Uterus (tissue), 3 donors: ENCODE measurements at regions not wholly inside any gene's neighbourhood (a gene's known extent, or its start where the extent isn't known, plus 50 kb on each side); places are given as distances from the start of the nearest gene placed in this dataset.

Experiments
- DNase-seq, 2 donors: peaks; one replicate each; pipeline ENCODE4 v3.0.0-alpha.2; 2019 to 2020
- H3K27ac ChIP-seq, 2 donors: fragments of 200-600 bp; sonication (generic); 1 replicate in 1 of 2; 2 replicates in 1 of 2; pipeline ENCODE4 v1.5.1; 2016 to 2018
- H3K27me3 ChIP-seq, 2 donors: fragments of 200-600 bp; sonication (generic); one replicate each; pipeline ENCODE4 v1.5.1; 2018 to 2019; ENCODE audit warnings: control low read depth in 1 of 2
- H3K36me3 ChIP-seq, 2 donors: fragments of 200-600 bp; sonication (generic); one replicate each; pipeline ENCODE4 v1.5.1; 2019; ENCODE audit warnings: control low read depth in 1 of 2
- H3K4me1 ChIP-seq, 2 donors: fragments of 200-600 bp; sonication (generic); one replicate each; pipeline ENCODE4 v1.5.1; 2018 to 2019; ENCODE audit warnings: control low read depth in 1 of 2
- H3K4me3 ChIP-seq, 2 donors: fragments of 200-600 bp; sonication (generic); 1 replicate in 1 of 2; 2 replicates in 1 of 2; pipeline ENCODE4 v1.5.1; 2018 to 2019; ENCODE audit warnings: mild to moderate bottlenecking in 1 of 2
- H3K9me3 ChIP-seq, 2 donors: fragments of 200-600 bp; sonication (generic); one replicate each; pipeline ENCODE4 v1.5.1; 2019; ENCODE audit warnings: control low read depth in 1 of 2
- POLR2A ChIP-seq, 2 donors: fragments of 450-650 bp; IDR thresholded peaks; one replicate each; pipeline ENCODE4 v1.6.1; 2016; ENCODE audit warnings: antibody characterized with exemption in 2 of 2, mild to moderate bottlenecking in 1 of 2, moderate library complexity in 1 of 2
- intact Hi-C: fragments of 100-400 bp; cut with DNase I; formaldehyde crosslinking; loops from one replicate; pipeline ENCODE4 v1.15.1; 2023; ENCODE audit warnings: low total_unique reads
- TF ChIP-seq, protein P1 (sequence below), 4 experiments: fragments of 200-600 bp in 2 of 4; fragments of 450-650 bp in 2 of 4; sonication (generic) in 2 of 4; IDR thresholded peaks; one replicate each; pipeline ENCODE4 v1.5.1; 2016 to 2019; ENCODE audit warnings: antibody characterized with exemption in 4 of 4, mild to moderate bottlenecking in 2 of 4, moderate library complexity in 1 of 4
- donor health status: DM: yes; HTN: yes; CAD: no.

- Histone ChIP-seq H3K27me3 (no peaks in the 10 kb centered on the region), H3K27ac (no peak overlapping the region), H3K4me1 (no peaks in the 10 kb centered on the region), H3K4me3 (no peak overlapping the region), H3K36me3 (no peaks in the 10 kb centered on the region), H3K9me3 (no peaks in the 10 kb centered on the region)
- no peak for DNase-seq
- intact Hi-C loops = no loop called here
- TF ChIP-seq, protein P1, sequence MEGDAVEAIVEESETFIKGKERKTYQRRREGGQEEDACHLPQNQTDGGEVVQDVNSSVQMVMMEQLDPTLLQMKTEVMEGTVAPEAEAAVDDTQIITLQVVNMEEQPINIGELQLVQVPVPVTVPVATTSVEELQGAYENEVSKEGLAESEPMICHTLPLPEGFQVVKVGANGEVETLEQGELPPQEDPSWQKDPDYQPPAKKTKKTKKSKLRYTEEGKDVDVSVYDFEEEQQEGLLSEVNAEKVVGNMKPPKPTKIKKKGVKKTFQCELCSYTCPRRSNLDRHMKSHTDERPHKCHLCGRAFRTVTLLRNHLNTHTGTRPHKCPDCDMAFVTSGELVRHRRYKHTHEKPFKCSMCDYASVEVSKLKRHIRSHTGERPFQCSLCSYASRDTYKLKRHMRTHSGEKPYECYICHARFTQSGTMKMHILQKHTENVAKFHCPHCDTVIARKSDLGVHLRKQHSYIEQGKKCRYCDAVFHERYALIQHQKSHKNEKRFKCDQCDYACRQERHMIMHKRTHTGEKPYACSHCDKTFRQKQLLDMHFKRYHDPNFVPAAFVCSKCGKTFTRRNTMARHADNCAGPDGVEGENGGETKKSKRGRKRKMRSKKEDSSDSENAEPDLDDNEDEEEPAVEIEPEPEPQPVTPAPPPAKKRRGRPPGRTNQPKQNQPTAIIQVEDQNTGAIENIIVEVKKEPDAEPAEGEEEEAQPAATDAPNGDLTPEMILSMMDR (IDR thresholded peaks at IDR 0.05) = no peak
- TF ChIP-seq POLR2A (IDR thresholded peaks at IDR 0.05) = no peak
Measured at GRCh38 chr4:129220254-129220653, 124.3 kb downstream of the C4orf33 start.

- no peak for DNase-seq
Measured at GRCh38 chr4:129223945-129224344, 128.0 kb downstream of the C4orf33 start.

DNA sequence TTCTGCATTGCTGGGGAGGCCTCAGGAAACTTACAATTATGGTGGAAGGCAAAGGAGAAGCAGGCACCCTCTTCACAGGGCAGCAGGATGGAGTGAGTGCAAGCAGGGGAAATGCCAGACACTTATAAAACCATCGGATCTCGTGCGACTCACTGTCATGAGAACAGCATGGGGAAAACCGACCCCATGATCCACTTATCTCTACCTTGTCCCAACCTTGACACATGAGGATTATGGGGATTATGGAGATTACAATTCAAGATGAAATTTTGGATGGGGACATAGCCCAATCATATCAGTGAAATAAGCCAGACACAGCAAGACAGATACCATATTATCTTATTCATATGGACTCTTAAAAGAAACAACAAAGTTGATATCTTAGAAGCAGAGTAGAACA lies 134.9 kb downstream of the C4orf33 start:
- intact Hi-C loops = no loop called here
- Histone ChIP-seq H3K9me3 (no peaks in the 10 kb centered on the region), H3K36me3 (no peaks in the 10 kb centered on the region), H3K27me3 (no peaks in the 10 kb centered on the region), H3K4me3 (no peak overlapping the region), H3K4me1 (no peaks in the 10 kb centered on the region), H3K27ac (no peak overlapping the region)
- no peak for DNase-seq
- TF ChIP-seq POLR2A (IDR thresholded peaks at IDR 0.05) = no peak
- TF ChIP-seq, protein P1 (IDR thresholded peaks at IDR 0.05) = no peak

More at GRCh38 chr4:129223945-129224344, 128.0 kb downstream of the C4orf33 start:
- H3K4me1 ChIP-seq = no peaks in the 10 kb centered on the region
- H3K9me3 ChIP-seq = no peaks in the 10 kb centered on the region
- TF ChIP-seq, protein P1 (IDR thresholded peaks at IDR 0.05) = no peak
- TF ChIP-seq POLR2A (IDR thresholded peaks at IDR 0.05) = no peak
- no peaks in the 10 kb centered on the region for H3K36me3 ChIP-seq
- no peaks in the 10 kb centered on the region for H3K27me3 ChIP-seq
- no peak overlapping the region for H3K4me3 ChIP-seq
- intact Hi-C loops = no loop called here
- no peak overlapping the region for H3K27ac ChIP-seq

DNA sequence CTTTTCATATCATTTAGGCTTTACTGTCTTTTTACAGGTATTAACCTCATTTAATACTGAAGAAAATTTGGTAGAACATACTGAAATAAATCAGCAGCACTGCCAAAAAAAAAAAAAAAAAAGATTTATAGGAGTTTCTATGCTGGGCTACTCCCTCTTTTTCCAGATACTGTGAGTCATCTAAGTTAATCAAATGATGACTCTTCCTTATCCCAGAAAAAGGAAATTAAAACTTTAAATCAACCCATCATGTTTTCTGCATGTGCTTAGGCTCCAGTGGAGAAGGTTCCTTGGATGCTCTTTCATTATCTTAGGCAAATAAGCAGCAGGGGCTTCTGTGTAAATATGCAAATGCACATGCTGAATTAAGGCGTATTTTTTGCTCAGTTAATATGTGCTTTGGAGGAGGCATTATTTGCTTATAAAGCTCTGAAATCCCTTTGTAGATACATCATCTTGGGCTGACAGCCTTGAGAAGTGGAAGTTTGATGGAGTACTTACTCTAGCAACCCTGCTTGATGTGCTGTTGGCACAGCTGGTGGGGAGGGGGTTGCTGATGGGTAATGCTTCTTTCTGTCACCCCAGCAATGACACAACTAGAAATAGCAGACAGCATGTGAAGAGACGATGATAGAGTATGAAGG lies 136.1 kb downstream of the C4orf33 start:
- Histone ChIP-seq H3K4me3 (no peak overlapping the region), H3K27me3 (no peaks in the 10 kb centered on the region), H3K27ac (no peak overlapping the region), H3K36me3 (no peaks in the 10 kb centered on the region), H3K9me3 (no peaks in the 10 kb centered on the region), H3K4me1 (no peaks in the 10 kb centered on the region)
- intact Hi-C loops = no loop called here
- TF ChIP-seq POLR2A (IDR thresholded peaks at IDR 0.05) = no peak
- TF ChIP-seq, protein P1 (IDR thresholded peaks at IDR 0.05) = no peak
- no peak for DNase-seq

- no peak for DNase-seq
- H3K36me3 ChIP-seq = no peaks in the 10 kb centered on the region
Measured at GRCh38 chr4:129232589-129233337, 136.8 kb downstream of the C4orf33 start.

More at GRCh38 chr4:129232589-129233337, 136.8 kb downstream of the C4orf33 start:
- Histone ChIP-seq H3K4me3 (no peak overlapping the region), H3K27me3 (no peaks in the 10 kb centered on the region), H3K27ac (no peak overlapping the region), H3K9me3 (no peaks in the 10 kb centered on the region), H3K4me1 (no peaks in the 10 kb centered on the region)
- intact Hi-C loops = no loop called here
- TF ChIP-seq, protein P1 (IDR thresholded peaks at IDR 0.05) = no peak
- TF ChIP-seq POLR2A (IDR thresholded peaks at IDR 0.05) = no peak
